Adrenal gland (tissue), 9 donors: ENCODE measurements at regions not wholly inside any gene's neighbourhood (a gene's known extent, or its start where the extent isn't known, plus 50 kb on each side); places are given as distances from the start of the nearest gene placed in this dataset.

Experiments
- DNase-seq, 7 donors: peaks; one replicate each; pipeline ENCODE4 v3.0.0-alpha.2; 2019 to 2020
- H3K27ac ChIP-seq, 5 donors: fragments of 200-600 bp; sonication (generic) in 4 of 5; 1 replicate in 3 of 5; 2 replicates in 2 of 5; pipeline versions ENCODE4 v1.5.1 to v1.8.0; 2016 to 2020; ENCODE audit warnings: mild to moderate bottlenecking in 1 of 5
- H3K27me3 ChIP-seq: fragments of 200-600 bp; 2 replicates; pipeline ENCODE4 v1.8.0; 2021
- H3K36me3 ChIP-seq, 2 donors: fragments of 200-600 bp; replicated peaks in 1 of 2; 1 replicate in 1 of 2; 2 replicates in 1 of 2; pipeline versions ENCODE4 v1.5.1 to v1.8.0; 2018 to 2022
- H3K4me1 ChIP-seq, 2 donors: fragments of 200-600 bp; replicated peaks in 1 of 2; 1 replicate in 1 of 2; 2 replicates in 1 of 2; pipeline versions ENCODE4 v1.5.1 to v1.8.0; 2018 to 2021
- H3K4me3 ChIP-seq, 4 donors: fragments of 200-600 bp; sonication (generic) in 3 of 4; one replicate each; pipeline ENCODE4 v1.5.1; 2016 to 2018
- H3K9me3 ChIP-seq, 3 donors: fragments of 200-600 bp; sonication (generic) in 1 of 3; replicated peaks in 1 of 3; 1 replicate in 2 of 3; 2 replicates in 1 of 3; pipeline versions ENCODE4 v1.5.1 to v1.8.0; 2016 to 2021
- POLR2A ChIP-seq, 2 donors: fragments of 450-650 bp; IDR thresholded peaks; one replicate each; pipeline ENCODE4 v1.6.1; 2017; ENCODE audit warnings: antibody characterized with exemption in 2 of 2, mild to moderate bottlenecking in 2 of 2, moderate library complexity in 1 of 2
- WGBS, 4 donors: extraction: QIAGEN DNeasy Blood & Tissue Kit in 2 of 4; methylation state at CpG; one replicate each; pipeline versions ENCODE4 v1.1.5 to v1.1.7; 2013 to 2017; 5-methylcytosine and 5-hydroxymethylcytosine counted together
- intact Hi-C, 2 donors: fragments of 100-400 bp; cut with DNase I; formaldehyde crosslinking; loops; one replicate each; pipeline versions ENCODE4 v1.14.1 to v1.15.0; 2022 to 2023
- TF ChIP-seq, protein P1 (sequence below), 6 experiments: fragments of 450-650 bp in 4 of 6; fragments of 200-600 bp in 2 of 6; sonication (generic) in 1 of 6; IDR thresholded peaks; 1 replicate in 5 of 6; 2 replicates in 1 of 6; pipeline versions ENCODE4 v1.5.1 to v1.8.0; 2016 to 2021; ENCODE audit warnings: antibody characterized with exemption in 6 of 6, mild to moderate bottlenecking in 2 of 6, moderate library complexity in 1 of 6
- donor health status: healthy with polysubstance abuse.
- donor health status: Bipolar disorder and iron deficiency.
- donor health status: DM: yes; HTN: yes; CAD: no.
- donor health status: DM: no; HTN: no; CAD: no.
- donor health status: DM: no; HTN: no; CAD: no.

DNA sequence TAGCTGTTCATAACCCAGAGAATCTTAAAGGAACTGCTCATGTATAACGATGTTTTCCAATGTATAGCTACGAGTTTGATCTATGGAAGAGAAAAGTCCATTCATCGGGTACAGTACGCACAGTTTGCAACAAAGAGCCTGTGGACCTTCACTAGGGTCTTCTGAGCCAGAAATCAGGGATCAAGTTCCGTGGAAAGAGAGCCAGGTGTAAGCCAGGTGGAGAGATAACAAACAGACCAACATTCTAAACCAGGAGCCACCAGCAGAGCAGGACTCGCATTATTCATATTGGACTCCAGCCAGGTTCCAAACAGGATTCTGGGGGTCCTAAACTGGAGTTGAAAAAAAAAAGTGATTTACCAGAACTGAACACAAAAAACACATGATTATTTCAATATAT lies 505.4 kb upstream of the C16orf82 start:
- Histone ChIP-seq H3K4me3 (no peak overlapping the region), H3K27me3 (no peaks in the 10 kb centered on the region), H3K36me3 (no peaks in the 10 kb centered on the region), H3K27ac (no peak overlapping the region), H3K9me3 (no peaks in the 10 kb centered on the region), H3K4me1 (no peaks in the 10 kb centered on the region)
- no peak for TF ChIP-seq POLR2A (IDR thresholded peaks at IDR 0.05)
- TF ChIP-seq, protein P1, sequence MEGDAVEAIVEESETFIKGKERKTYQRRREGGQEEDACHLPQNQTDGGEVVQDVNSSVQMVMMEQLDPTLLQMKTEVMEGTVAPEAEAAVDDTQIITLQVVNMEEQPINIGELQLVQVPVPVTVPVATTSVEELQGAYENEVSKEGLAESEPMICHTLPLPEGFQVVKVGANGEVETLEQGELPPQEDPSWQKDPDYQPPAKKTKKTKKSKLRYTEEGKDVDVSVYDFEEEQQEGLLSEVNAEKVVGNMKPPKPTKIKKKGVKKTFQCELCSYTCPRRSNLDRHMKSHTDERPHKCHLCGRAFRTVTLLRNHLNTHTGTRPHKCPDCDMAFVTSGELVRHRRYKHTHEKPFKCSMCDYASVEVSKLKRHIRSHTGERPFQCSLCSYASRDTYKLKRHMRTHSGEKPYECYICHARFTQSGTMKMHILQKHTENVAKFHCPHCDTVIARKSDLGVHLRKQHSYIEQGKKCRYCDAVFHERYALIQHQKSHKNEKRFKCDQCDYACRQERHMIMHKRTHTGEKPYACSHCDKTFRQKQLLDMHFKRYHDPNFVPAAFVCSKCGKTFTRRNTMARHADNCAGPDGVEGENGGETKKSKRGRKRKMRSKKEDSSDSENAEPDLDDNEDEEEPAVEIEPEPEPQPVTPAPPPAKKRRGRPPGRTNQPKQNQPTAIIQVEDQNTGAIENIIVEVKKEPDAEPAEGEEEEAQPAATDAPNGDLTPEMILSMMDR (IDR thresholded peaks at IDR 0.05) = no peak
- intact Hi-C loops = no loop called here
- no peak for DNase-seq
- WGBS, 4 donors = 62 to 80% (median 73%) methylated on average over 6 of the region's 6 CpGs

- no peak overlapping the region for H3K27ac ChIP-seq
- TF ChIP-seq, protein P1 (IDR thresholded peaks at IDR 0.05) = no peak
- no peak for TF ChIP-seq POLR2A (IDR thresholded peaks at IDR 0.05)
- WGBS, 4 donors = 75 to 84% (median 78%) methylated on average over 2 of the region's 2 CpGs
- no peaks in the 10 kb centered on the region for H3K9me3 ChIP-seq
- no peaks in the 10 kb centered on the region for H3K4me1 ChIP-seq
- intact Hi-C loops = no loop called here
- no peak for DNase-seq
- no peak overlapping the region for H3K4me3 ChIP-seq
- H3K36me3 ChIP-seq = no peaks in the 10 kb centered on the region
- no peaks in the 10 kb centered on the region for H3K27me3 ChIP-seq
These were observed 503.7 kb upstream of the C16orf82 start for GRCh38 chr16:26563018-26563417.

- no peaks in the 10 kb centered on the region for H3K4me1 ChIP-seq
- WGBS, 4 donors = 37 to 52% (median 46%) methylated on average over 9 of the region's 9 CpGs
- no peak overlapping the region for H3K27ac ChIP-seq
- no peak for DNase-seq
- TF ChIP-seq POLR2A (IDR thresholded peaks at IDR 0.05) = no peak
- TF ChIP-seq, protein P1 (IDR thresholded peaks at IDR 0.05) = no peak
- H3K27me3 ChIP-seq = no peaks in the 10 kb centered on the region
- no peaks in the 10 kb centered on the region for H3K36me3 ChIP-seq
- intact Hi-C loops = no loop called here
- H3K9me3 ChIP-seq = no peaks in the 10 kb centered on the region
- no peak overlapping the region for H3K4me3 ChIP-seq
These were observed 499.4 kb upstream of the C16orf82 start for GRCh38 chr16:26567356-26567755.

GRCh38 chr16:26569793-26570192 lies 496.9 kb upstream of the C16orf82 start:
- Histone ChIP-seq H3K27me3 (no peaks in the 10 kb centered on the region), H3K27ac (no peak overlapping the region), H3K36me3 (no peaks in the 10 kb centered on the region), H3K4me1 (no peaks in the 10 kb centered on the region), H3K4me3 (no peak overlapping the region), H3K9me3 (no peaks in the 10 kb centered on the region)
- intact Hi-C loops = no loop called here
- DNase-seq = peak in 3 of 7 donors; percentile 4 to 50 (median 8)
- TF ChIP-seq, protein P1 (IDR thresholded peaks at IDR 0.05) = peak in 5 of 6 experiments; percentile 5 to 31 (median 12)
- TF ChIP-seq POLR2A (IDR thresholded peaks at IDR 0.05) = no peak
